NCI-H2081 treated with DMSO at 0.1 percent for 48 hours (cell line): ENCODE measurements at regions not wholly inside any gene's neighbourhood (a gene's known extent, or its start where the extent isn't known, plus 50 kb on each side); places are given as distances from the start of the nearest gene placed in this dataset.
"Not testable (repeated sequence)": the region's sequence is repeated elsewhere in the genome, so short reads cannot be mapped to it uniquely, and the experiment has no call there.

Experiments
- DNase-seq: peaks from one replicate; lab custom pipeline; 2025; lab: John Stamatoyannopoulos, UW

DNA sequence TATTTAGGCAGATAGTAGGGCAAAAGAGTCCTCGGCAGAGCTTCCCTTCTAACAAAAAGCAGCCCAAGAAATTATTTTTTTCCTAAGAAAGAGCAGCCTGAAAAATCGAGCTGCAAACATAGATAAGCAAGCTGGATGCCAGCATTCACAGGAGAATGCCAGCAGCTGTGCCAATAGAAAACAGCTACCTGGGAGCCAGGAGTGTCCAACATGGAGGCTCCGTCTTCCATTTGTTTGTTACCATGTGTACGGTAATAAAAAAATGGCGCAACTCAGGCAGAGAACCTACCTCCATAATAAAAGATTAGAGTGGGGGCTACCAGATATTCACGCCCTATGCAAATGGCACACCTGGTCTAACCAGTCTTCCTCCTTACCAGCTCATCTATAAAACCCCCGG lies 77.6 kb upstream of the IPO5 start:
- no peak for DNase-seq

DNA sequence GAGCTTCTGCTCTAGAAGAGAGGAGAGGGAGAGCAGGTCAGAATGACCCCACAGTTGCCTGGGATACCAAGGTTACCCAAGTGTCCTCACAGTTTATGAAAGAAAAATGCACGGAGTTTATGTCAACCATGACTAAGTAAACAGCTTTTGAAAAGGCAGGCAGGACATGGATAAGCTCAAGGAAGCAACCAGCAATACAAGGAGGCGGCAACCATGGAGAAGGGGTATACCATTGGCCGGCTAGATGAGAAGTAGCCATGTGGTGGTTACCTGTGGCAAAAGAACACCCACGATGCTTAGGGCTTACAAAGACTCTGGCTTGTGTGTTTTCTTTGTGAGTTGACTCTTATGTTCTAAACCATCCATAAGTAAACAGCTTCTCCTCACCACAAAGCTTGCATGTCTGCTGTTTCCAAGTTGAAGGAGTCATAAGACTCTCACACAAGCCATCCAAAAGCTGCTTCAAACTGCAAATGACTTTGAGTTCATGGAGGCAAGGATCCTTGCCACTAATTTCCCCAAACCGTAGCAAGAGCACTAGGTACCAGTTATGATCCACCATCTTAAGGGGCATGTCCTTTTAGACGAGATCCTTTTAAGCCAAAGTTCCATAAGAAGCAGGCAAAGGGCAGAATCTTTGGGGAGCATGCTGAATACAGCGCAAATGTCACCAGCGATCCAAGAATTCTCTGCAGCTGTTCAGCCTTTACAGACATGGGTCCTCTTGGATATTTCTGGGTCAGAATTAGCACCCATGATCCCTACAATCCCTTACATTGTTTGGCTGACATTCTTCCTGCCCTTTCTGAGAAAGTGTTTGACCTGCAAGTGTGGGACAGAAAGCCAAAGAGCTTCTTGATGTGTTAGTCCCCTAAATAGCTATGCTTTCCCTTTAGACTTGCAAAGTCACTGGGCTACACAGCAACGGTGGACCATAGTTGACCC lies 74.8 kb upstream of the IPO5 start:
- no peak for DNase-seq

DNA sequence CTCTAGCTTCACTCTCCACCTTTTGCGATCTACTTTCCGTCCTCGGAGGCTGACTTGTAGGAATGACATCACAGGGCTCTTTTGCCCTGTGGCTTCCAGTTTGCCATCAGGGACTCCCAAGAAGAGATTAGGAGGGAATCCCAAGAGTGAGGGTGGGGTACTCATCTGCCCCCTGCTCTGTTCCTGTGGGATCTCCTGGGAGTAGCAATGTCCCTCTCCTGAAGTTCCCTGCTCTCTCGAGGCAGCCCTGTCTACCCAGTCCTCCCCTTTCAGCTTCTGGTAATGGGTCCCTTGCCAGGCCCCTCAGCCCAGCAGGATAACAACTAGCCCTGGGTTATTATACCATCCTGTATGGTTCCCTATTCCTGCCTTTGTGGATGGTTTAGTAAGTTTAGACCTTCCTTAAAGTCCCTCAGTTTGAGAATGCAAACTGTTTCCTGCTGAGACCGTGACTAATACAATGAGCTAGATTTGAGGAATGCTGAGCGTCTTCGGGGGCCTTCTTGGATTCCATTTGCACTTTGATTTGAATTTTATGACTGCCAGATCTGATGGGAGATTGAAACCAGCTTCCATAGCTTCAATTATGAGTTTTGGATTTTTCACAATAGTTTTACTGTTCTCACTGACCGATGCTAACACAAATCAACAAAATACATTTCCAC lies 73.7 kb upstream of the IPO5 start:
- DNase-seq: no peak

DNA sequence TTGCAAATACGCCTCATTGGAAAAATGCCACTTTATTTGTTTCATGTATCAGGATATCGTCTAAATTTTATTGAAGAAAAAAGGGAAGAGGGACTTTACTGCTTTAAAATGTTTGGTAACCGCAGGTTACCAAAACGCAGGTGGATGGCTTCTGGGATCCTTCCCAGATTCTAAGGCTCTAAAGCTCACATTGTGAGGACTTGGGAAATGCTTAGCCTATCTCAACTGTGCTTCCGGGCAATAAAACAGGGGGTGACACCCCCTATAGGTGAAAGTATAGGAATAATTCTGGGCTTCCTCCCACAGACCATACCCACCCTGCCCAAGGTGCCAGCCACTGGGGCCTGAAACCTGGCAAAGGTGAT lies 73.2 kb upstream of the IPO5 start:
- no peak for DNase-seq

DNA sequence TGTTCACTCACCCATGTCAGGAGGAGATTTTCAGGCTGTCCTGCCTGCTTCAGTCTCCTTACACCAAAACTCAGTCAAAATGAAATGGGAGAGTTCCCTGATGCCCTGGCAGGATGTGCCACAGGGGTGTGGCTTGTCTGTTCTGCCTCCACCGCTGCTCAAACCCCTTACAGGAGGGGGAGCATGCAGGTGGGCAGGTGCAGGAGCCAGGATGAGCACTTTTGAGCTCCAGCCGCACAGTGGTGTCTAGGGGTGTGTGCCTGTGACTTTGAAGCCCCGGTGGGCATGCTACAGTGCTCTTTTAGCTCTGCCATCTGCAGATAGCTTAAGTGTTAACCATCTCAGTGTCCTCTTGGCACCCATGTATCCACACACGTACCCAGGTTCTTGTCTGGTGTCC lies 71.9 kb upstream of the IPO5 start:
- no peak for DNase-seq

DNA sequence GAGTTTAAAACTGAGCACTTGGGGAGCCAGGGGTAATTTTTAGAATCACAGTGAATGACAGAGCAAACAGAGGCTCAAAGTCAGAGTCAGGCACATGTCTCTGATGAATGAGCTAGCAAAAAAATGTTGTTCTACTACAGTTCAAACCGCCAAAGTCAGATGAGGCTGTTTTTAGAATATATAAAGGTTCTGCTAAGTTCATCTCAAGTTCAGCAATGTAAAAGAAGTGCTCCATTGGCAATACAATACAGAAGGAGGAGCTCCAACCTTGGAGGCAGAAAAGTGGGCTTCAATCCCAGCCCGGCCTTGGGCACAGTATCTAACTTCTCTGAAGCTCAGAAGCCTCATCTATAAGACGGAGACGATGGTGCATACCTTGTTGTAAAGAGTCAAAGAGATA lies 70.1 kb upstream of the IPO5 start:
- no peak for DNase-seq

DNA sequence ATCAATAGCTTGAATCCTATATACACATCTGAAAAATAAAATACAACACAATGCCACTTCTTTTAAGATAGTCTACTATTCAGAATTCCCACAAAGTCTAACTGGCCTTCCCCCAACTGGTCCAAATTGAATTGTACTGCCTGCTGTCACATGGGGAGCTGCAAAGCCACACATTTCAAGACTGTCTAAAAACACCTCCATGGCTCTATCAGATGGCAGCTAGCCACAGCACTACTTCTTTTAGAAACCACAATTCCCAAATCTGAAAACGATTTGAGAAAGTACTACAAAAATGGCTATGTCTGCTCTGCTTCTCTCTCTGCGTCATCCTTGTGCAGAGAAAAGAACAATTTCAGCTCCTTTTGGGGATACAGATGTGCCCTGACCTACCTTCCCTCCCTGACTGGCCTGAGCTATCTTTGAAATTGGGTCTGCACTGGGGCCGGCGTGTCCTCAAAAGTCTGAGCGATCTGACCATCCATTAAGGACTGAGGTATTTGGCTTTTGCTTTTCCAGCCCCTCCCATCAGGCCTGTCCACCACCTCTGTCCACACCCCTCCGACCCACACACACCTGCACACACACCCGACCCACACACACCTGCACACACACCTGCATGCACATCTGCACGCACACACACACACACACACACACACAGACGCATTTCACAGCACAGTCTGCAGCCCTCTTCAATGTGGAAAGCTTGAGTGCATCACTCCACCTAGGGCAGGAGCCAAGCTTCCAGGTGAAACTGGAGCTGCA lies 68.6 kb upstream of the IPO5 start:
- DNase-seq: no peak

DNA sequence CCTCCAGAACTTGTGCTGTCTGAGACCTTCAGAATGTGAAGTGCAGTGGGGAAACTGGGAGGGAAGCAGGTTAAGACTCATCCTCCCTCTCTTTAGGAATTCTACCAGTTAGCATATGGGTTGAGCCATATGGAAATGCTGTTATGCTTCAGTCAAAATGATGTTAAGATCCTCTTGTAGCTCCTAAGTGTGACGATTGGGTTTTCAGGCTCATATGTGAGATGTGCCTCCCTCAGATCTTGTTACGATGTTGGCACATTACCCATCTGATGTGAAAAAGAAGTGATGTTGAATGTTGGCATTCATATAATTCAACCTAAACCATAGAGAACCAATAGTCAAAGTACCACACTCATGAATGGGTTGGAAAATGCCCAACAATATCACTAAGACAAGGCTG lies 67.8 kb upstream of the IPO5 start:
- no peak for DNase-seq

DNA sequence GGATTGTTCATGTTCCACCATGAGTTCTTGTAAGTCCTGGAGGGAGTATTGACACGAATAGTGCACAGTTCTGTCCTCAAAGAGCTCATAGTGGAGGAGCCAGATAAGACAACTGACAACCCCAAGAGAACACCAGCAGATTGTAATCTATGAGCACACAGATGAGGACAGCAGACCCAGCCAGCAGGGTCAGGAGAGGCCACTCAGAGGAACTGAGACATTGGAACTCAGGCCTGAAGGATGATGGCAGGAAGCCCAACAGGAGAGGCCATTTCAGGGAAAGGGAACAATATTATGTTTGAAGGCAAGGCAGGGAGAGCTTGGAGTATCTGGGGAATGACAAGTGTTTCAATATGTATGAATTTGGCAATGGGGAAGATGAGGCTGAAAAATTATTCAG lies 63.7 kb upstream of the IPO5 start:
- no peak for DNase-seq

DNA sequence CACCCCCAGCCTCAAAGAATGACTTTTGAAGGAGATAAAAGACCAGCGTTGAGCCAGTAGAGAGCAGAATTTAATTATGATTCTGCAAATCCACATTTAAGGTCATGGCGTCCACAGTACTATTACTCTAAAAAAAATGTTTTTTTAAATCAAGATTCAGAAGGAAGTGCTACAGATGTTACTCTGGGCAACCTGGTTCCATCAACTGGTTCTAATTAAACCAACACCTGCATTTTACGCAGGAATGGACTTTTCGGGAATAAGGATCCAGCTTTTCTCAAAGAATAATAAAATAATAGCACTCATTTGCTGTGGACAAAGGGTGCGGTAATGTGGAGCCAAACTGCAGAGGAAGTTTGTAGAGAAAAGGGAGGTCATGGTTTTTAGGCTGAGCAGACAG lies 62.9 kb upstream of the IPO5 start:
- no peak for DNase-seq

DNA sequence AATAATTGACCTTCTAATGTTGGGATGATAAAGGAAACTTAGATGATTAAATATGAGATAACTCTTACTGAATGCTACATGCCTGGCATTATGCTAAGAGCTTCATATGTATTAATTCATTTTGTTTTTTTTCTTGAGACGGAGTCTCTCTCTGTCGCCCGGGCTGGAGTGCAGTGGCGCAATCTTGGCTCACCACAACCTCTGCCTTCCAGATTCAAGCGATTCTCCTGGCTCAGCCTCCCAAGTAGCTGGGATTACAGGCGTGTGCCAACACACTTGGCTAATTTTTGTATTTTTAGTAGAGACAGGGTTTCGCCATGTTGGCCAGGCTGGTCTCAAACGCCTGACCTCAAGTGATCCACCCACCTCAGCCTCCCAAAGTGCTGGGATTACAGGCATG lies 61.5 kb upstream of the IPO5 start:
- not testable (repeated sequence) for DNase-seq

DNA sequence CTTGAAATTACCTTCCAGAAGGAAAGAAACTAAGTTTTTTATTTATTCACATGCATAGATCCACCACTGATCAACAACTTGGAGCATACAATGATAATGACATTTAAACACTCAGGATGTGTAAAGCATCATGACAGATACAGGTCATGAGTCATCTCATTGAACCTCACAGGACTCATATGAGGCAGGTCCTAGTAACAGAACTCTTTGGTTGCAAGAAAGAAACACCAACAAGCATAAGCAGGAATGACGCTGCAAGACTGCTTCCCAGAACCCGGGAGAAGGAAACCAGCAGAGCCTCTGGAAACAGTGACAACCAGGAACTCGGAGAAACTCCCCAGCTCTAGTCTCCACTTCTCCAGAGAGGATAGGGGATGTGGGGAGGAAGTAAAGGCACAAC lies 60.8 kb upstream of the IPO5 start:
- DNase-seq: no peak

DNA sequence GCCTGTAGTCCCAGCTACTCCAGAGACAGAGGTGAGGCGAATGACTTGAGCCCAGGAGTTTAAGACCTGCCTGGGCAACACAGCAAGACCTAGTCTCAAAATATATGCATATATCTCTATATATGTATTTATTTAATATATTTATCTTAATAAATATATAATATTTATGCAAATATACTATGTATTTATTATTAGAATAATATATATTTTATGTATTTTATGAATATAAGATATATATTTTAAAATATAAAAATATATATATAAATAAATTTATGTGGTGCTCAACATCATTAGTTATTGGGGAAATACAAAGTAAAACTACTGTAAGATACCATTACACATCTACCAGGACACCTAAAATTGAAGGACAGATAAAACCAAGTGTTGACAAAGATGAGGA lies 58.1 kb upstream of the IPO5 start:
- DNase-seq: no peak

DNA sequence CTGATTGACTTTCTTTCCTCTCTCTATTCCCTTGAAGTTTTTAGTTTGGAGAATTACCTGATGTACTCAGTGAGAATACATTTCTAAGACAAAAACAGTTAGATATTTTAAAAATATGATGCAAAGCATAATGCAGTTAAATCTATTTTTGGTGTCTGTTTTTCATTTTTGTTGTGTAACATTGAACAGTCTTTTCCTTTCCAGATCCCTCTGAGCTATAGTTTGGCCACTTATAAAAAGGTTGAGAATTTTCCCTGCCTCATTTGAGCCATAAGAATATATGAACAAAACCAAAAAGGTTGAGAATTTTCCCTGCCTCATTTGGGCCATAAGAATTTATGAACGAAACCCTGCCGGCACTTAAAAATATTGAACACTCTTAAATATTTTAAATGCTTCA lies 57.0 kb upstream of the IPO5 start:
- no peak for DNase-seq

DNA sequence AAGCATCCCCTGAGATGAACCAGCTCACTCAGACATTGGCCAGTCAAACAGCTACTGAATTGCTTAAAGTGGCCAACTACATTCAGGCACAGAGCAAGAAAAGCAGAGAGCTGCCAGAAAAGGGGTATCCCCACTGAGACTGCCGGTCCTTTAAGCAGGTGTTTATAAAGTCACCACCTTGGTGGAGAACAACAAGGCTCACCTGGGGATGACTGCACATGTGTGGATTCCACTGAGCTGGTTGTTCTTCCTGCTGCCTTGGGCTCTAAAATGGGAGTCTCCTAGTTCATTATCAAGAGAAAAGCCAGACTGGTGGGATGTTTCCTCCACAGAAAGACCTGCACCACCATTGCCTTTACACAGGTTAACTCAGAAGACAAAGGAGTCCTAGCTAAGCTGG lies 51.8 kb upstream of the IPO5 start:
- no peak for DNase-seq
